Nephron progenitor cell (in vitro differentiated cells): ENCODE measurements at regions not wholly inside any gene's neighbourhood (a gene's known extent, or its start where the extent isn't known, plus 50 kb on each side); places are given as distances from the start of the nearest gene placed in this dataset.
A peak's percentile ranks its signal among the peaks of the same experiment; 100 is the strongest.

Experiments used
- DNase-seq: peaks from one replicate; pipeline ENCODE4 v3.0.0; 2021
- H3K27ac Mint-ChIP-seq: 2 replicates; pipeline ENCODE4 v1.8.0; 2021; ENCODE audit warnings: mild to moderate bottlenecking, moderate library complexity, mixed read lengths
- H3K27me3 Mint-ChIP-seq: 2 replicates; pipeline ENCODE4 v1.8.0; 2021; ENCODE audit warnings: mild to moderate bottlenecking, low read depth, mixed read lengths; ENCODE audit not compliant: poor library complexity
- H3K36me3 Mint-ChIP-seq: 2 replicates; pipeline ENCODE4 v1.8.0; 2021; ENCODE audit warnings: low read depth, mixed read lengths
- H3K4me1 Mint-ChIP-seq: 2 replicates; pipeline ENCODE4 v1.8.0; 2021; ENCODE audit warnings: mixed read lengths
- H3K4me3 Mint-ChIP-seq: 2 replicates; pipeline ENCODE4 v1.8.0; 2021; ENCODE audit warnings: mild to moderate bottlenecking, moderate library complexity, mixed read lengths
- H3K9me3 Mint-ChIP-seq: 2 replicates; pipeline ENCODE4 v1.8.0; 2021; ENCODE audit warnings: mild to moderate bottlenecking, moderate library complexity, mixed read lengths
- TF ChIP-seq, protein P1 (sequence below): fragments of 200-600 bp; sonication (generic); IDR thresholded peaks from 2 replicates; pipeline ENCODE4 v1.5.0; 2021; ENCODE audit warnings: antibody characterized with exemption

GRCh38 chr2:8576525-8577167 lies 105.2 kb upstream of the ID2 start:
- Mint-ChIP-seq H3K4me1 (peaks cover 97% of the 10 kb centered on the region), H3K4me3 (no peak overlapping the region), H3K27me3 (peaks cover 15% of the 10 kb centered on the region), H3K9me3 (no peaks in the 10 kb centered on the region), H3K27ac (no peak overlapping the region), H3K36me3 (no peaks in the 10 kb centered on the region)
- TF ChIP-seq, protein P1, sequence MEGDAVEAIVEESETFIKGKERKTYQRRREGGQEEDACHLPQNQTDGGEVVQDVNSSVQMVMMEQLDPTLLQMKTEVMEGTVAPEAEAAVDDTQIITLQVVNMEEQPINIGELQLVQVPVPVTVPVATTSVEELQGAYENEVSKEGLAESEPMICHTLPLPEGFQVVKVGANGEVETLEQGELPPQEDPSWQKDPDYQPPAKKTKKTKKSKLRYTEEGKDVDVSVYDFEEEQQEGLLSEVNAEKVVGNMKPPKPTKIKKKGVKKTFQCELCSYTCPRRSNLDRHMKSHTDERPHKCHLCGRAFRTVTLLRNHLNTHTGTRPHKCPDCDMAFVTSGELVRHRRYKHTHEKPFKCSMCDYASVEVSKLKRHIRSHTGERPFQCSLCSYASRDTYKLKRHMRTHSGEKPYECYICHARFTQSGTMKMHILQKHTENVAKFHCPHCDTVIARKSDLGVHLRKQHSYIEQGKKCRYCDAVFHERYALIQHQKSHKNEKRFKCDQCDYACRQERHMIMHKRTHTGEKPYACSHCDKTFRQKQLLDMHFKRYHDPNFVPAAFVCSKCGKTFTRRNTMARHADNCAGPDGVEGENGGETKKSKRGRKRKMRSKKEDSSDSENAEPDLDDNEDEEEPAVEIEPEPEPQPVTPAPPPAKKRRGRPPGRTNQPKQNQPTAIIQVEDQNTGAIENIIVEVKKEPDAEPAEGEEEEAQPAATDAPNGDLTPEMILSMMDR: no peak
- DNase-seq: no peak

DNA sequence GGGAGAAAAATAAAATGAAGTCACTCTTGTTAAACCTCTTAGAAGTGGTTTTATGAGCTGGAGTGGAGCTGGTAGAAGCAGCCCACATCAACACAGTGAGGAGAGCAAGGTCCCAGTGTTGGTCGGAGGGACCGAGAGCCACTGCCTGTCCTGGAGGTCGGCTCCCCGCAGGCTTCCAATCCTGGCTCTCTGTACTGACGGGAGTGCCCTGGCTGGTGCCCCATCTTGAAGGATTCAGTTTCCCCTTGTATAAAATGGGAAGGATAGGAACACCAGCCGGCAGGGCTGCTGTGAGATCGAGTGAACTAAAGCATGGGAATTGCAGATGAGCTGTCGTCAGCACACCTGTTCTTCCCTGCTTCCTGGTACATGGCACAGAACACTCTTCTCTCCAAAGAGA lies 104.3 kb upstream of the ID2 start:
- Mint-ChIP-seq H3K27me3 (peaks cover 17% of the 10 kb centered on the region), H3K27ac (no peak overlapping the region), H3K36me3 (no peaks in the 10 kb centered on the region), H3K9me3 (no peaks in the 10 kb centered on the region), H3K4me1 (peaks cover 97% of the 10 kb centered on the region), H3K4me3 (no peak overlapping the region)
- DNase-seq: no peak
- TF ChIP-seq, protein P1: no peak

GRCh38 chr2:8578335-8579244 lies 103.3 kb upstream of the ID2 start:
- H3K4me1 Mint-ChIP-seq: peaks cover 94% of the 10 kb centered on the region
- no peak overlapping the region for H3K4me3 Mint-ChIP-seq
- H3K9me3 Mint-ChIP-seq: no peaks in the 10 kb centered on the region

DNA sequence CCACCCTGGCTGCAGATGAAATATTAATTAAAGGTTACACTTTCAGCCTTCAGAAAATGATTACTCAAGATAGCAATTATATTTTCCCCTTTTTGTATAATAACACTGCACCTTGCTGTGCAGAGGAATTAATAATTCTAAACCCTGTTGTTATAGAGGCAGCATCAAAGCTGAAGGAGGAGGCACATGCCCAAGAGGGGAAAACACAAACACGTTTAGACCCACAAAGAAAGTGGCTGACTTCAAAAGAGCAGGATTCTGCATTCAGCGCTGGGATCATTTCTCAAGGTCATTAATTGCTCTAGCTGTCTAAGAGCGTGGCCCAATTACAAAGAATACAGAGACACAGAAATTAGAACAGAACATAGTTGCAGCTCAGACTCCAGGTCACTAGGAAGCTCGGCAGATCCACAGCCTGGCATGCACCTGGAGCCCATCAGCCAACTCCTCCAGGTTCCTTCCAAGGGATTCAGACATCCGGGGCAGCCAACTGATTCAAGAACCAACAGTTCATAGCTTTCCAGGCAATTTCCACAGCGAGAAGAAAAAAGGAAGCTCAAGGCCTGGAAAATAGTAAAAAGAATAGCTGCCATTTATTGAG lies 102.3 kb upstream of the ID2 start:
- no peaks in the 10 kb centered on the region for H3K36me3 Mint-ChIP-seq
- H3K9me3 Mint-ChIP-seq: no peaks in the 10 kb centered on the region
- H3K27me3 Mint-ChIP-seq: peaks cover 18% of the 10 kb centered on the region
- H3K4me1 Mint-ChIP-seq: peaks cover 94% of the 10 kb centered on the region
- peak overlapping the region; percentile 74 for H3K27ac Mint-ChIP-seq
- H3K4me3 Mint-ChIP-seq: no peak overlapping the region
- TF ChIP-seq, protein P1: no peak
- DNase-seq: no peak

More at GRCh38 chr2:8578335-8579244, 103.3 kb upstream of the ID2 start:
- DNase-seq: no peak
- TF ChIP-seq, protein P1: no peak
- Mint-ChIP-seq H3K27me3 (peaks cover 17% of the 10 kb centered on the region), H3K36me3 (no peaks in the 10 kb centered on the region), H3K27ac (no peak overlapping the region)

DNA sequence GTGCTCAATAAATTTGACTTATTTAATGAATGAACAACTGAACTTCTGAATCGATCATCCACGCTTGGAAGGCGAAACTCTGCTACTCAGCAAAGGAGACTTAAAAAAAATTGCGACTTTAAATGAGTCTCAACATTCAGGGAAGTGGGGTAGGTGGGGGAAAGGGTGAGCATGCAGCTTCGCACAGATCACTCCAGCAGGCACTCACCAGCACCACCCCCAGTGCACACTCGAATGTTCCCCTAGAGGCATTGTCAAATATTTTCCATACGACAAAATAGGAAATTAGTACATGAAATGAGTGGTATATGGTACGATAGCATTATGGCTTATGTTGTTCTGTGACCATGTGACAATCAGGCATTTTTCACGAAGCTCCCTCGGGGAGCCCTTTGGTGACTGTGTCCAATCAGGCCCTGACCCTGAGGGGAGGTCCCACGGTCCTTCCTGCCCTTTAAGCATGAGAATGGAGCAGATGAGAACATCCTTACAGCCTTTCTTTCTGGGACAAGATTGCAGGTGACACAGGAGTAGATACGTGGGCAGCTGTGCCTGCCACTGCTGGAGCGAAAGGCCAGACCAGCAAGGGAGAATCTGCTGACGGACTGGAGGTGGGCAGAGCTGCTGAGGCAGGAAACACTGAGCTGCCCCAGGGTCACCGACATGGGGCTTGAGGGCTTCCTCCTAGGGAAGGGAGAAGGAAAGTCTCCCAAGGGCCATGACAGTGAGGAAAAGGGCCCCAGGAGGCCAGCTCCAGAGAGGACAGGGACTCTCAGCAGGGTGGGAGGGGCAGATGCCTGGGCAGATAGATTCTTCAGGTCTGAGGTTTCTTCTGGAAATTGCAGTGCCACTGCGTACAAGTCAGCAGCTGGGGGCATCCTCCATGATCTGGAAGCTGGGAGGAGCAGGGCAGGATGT lies 101.3 kb upstream of the ID2 start:
- H3K4me1 Mint-ChIP-seq: peaks cover 94% of the 10 kb centered on the region
- no peaks in the 10 kb centered on the region for H3K36me3 Mint-ChIP-seq
- TF ChIP-seq, protein P1: no peak
- H3K4me3 Mint-ChIP-seq: no peak overlapping the region
- H3K27ac Mint-ChIP-seq: peak overlapping the region; percentile 10
- peaks cover 21% of the 10 kb centered on the region for H3K27me3 Mint-ChIP-seq
- no peaks in the 10 kb centered on the region for H3K9me3 Mint-ChIP-seq
- no peak for DNase-seq
